ENCODE measurements at regions not wholly inside any gene's neighbourhood (a gene's known extent, or its start where the extent isn't known, plus 50 kb on each side); places are given as distances from the start of the nearest gene placed in this dataset.

DNA sequence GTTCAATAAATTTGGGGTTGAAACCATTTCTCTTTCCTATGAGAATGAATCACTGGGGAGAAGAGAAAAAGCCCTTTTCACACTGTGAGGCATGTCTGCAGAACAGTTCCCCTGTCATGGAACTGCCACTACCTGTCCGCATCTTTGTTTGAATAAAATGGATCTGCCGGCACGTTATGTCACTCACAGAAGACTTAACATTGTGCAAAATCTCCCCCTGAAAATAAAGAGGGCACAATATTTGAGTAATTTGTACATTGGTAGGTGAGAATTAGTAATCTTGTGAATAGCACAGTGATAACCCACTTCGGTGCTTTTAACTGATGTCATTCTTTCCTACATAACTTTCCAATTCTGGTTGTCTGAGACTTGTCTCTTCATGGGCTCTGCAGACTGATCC lies 804.0 kb downstream of the C6orf118 start:
- TF ChIP-seq, protein P1, sequence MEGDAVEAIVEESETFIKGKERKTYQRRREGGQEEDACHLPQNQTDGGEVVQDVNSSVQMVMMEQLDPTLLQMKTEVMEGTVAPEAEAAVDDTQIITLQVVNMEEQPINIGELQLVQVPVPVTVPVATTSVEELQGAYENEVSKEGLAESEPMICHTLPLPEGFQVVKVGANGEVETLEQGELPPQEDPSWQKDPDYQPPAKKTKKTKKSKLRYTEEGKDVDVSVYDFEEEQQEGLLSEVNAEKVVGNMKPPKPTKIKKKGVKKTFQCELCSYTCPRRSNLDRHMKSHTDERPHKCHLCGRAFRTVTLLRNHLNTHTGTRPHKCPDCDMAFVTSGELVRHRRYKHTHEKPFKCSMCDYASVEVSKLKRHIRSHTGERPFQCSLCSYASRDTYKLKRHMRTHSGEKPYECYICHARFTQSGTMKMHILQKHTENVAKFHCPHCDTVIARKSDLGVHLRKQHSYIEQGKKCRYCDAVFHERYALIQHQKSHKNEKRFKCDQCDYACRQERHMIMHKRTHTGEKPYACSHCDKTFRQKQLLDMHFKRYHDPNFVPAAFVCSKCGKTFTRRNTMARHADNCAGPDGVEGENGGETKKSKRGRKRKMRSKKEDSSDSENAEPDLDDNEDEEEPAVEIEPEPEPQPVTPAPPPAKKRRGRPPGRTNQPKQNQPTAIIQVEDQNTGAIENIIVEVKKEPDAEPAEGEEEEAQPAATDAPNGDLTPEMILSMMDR (IDR thresholded peaks at IDR 0.05): no peak

DNA sequence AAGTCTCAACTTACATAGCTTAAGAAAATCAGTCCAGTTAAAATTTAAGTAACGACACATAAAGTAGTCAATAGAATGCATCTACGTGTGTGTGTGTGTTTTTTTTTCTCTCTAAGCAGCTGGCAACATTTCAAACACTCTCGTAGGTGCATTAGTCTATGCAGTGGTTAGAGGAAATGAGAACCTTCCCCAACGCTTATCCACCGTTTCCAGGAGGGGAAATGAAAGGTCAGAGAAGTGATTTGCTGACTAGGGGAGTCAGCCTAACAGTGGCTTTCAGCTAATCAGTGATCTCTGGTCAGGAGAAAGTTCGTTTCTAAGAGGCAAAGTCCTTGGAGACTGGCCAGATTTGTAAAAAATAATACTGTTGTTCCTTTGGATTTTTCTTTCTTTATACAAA lies 806.6 kb downstream of the C6orf118 start:
- TF ChIP-seq, protein P1 (IDR thresholded peaks at IDR 0.05): no peak

DNA sequence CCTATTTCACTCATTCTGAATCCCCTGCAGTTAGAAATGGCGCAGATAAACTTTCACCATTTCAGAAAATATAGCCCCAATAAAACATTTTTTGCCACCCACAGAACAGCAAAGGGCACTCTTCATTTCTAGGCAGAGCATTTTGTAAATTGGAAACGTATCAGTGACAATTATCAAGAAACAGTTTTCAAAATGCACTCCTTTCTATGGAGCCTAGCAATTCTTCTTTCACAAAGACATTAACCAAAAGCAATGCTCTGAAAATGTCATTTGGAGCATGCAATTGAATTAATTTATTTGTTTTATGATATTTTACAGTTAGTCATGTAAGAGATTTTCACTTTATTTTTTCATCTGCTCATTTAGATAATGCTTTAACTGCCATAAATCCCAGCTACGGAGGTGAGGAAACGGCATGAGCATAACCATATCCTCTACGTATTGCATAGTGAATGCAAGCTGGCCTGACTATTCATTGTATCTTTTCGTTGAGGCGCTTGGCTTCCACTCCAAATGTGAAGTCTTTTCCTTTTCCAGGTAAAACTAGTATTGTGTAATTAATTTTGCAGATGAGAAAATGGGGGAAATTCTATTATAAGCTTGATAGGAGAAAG lies 813.4 kb downstream of the C6orf118 start:
- TF ChIP-seq, protein P1 (IDR thresholded peaks at IDR 0.05): no peak

DNA sequence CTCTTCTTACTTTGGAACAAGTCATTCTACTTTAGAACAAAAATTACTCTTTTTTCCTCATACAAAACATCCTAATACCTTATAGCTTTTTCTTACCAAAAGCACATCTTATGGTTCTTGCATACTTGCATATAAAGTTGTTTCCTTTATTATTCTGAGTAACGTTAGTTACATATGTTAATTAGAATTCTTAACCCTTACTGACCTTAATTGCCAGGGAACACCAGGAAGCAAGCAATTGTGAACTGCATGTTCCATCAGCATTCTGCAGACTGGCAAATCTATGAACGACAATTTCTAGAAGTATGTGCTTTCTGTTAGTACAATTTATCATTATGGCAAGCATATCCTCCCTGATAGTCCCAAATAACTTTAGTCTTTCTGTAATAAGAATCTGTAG lies 831.0 kb downstream of the C6orf118 start:
- TF ChIP-seq, protein P1 (IDR thresholded peaks at IDR 0.05): no peak

DNA sequence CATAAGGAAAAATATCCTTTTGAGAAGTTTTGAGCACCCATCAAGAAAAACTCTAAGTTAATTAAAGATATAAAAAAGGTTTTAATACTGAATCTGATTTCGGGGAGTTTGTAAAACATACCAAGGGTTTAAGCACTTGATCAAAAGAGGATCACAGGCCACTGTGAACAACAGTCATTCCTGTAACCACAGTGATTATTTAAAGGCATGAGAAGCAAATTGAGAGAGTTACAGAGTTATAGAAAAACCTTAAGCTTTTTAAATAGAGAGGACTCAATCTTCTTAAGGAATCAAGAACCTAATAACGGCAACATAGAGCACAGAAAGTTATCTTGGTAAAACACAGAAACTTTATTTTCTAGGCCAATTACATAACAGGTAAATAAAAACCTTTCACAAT lies 831.6 kb downstream of the C6orf118 start:
- TF ChIP-seq, protein P1 (IDR thresholded peaks at IDR 0.05): no peak

DNA sequence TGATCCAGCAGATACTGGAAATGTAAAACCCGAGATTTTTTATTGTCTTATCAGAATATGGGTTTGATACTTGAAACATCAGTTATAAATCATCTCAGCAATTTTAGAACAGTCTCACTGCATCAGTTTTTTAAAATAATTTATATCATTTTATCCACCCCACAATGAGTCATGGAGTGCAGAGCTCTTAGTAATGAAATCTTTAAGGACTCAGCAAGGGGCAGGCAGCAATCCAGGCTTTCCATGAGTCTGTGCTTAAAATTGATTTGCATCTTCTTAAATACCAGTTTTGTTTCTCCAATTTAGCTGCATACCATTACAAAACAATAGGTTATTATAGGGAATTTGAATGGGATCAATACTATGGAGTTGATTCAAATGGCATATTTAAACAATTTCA lies 832.3 kb downstream of the C6orf118 start:
- TF ChIP-seq, protein P1 (IDR thresholded peaks at IDR 0.05): no peak

DNA sequence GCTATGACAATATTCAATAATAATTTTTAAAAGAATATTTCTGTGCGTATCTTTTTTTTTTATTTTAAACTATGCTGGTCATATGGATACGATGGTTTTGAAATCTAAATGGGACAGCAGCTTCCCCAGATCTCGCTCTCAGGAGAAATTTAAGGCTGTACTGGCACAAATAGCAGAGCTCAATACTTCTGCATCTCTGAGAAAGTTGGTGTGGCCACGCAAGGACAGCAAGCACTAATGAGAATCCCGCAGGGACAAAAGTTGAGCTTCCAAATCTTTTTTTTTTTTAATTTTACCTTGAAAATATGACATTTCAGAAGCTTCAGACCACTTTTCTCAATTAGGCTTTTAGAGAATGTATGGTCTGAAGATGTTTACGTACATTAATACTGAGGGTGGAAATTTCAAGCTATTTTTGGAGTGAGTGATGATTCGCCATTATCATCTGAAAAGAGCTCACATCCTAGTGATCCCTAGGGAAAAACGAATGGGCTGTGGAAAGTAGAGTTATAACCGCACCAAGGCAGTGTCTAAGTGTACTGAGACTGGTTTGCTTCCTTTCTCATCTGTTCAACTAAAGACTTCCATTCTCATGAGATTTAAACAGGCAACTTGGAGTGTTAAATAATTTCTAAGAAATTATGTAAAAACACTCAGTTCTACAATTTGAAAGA lies 840.0 kb downstream of the C6orf118 start:
- TF ChIP-seq, protein P1 (IDR thresholded peaks at IDR 0.05): no peak
